Endodermal cell (in vitro differentiated cells): ENCODE measurements at regions not wholly inside any gene's neighbourhood (a gene's known extent, or its start where the extent isn't known, plus 50 kb on each side); places are given as distances from the start of the nearest gene placed in this dataset. TPM values are rescaled to one million over a fixed set of nuclear protein-coding genes. Genes with fewer than 3 reads are reported as not detected.
A peak's percentile ranks its signal among the peaks of the same experiment; 100 is the strongest.
"Not testable (repeated sequence)": the region's sequence is repeated elsewhere in the genome, so short reads cannot be mapped to it uniquely, and the experiment has no call there.

Experiments
- DNase-seq: peaks from one replicate; pipeline ENCODE4 v3.0.0-alpha.2; 2017
- H3K27ac ChIP-seq: 2 replicates; pipeline ENCODE4 v1.5.1; 2013; ENCODE audit warnings: mild to moderate bottlenecking, low read depth, low read length, moderate library complexity
- H3K27me3 ChIP-seq: 2 replicates; pipeline ENCODE4 v1.6.1; 2013; ENCODE audit warnings: mild to moderate bottlenecking, low read length, moderate library complexity; ENCODE audit not compliant: insufficient read depth, control insufficient read depth, poor library complexity, severe bottlenecking
- H3K36me3 ChIP-seq: 2 replicates; pipeline ENCODE4 v1.7.0; 2013; ENCODE audit warnings: mild to moderate bottlenecking, low read length, moderate library complexity; ENCODE audit not compliant: control insufficient read depth, insufficient read depth
- H3K4me1 ChIP-seq: one replicate; pipeline ENCODE4 v1.7.0; 2013; ENCODE audit warnings: low read length; ENCODE audit not compliant: control insufficient read depth, insufficient read depth
- H3K4me3 ChIP-seq: 2 replicates; pipeline ENCODE4 v1.5.1; 2013; ENCODE audit warnings: mild to moderate bottlenecking, low read length, moderate library complexity
- H3K9ac ChIP-seq: 2 replicates; pipeline ENCODE4 v1.6.1; 2013; ENCODE audit warnings: mild to moderate bottlenecking, low read length, moderate library complexity; ENCODE audit not compliant: poor library complexity, severe bottlenecking; ENCODE audit errors: extremely low read depth
- H3K9me3 ChIP-seq: 2 replicates; pipeline ENCODE4 v1.6.1; 2013; ENCODE audit warnings: mild to moderate bottlenecking, low read length, moderate library complexity; ENCODE audit not compliant: control insufficient read depth
- H3K27ac Mint-ChIP-seq: 2 replicates; pipeline ENCODE4 v1.8.0; 2020; ENCODE audit warnings: mixed read lengths
- H3K27me3 Mint-ChIP-seq: 2 replicates; pipeline ENCODE4 v1.8.0; 2021; ENCODE audit warnings: mild to moderate bottlenecking, mixed read lengths; ENCODE audit not compliant: insufficient read depth
- H3K36me3 Mint-ChIP-seq: 2 replicates; pipeline ENCODE4 v1.8.0; 2020; ENCODE audit warnings: low read depth, mixed read lengths
- H3K4me1 Mint-ChIP-seq: 2 replicates; pipeline ENCODE4 v1.8.0; 2020; ENCODE audit warnings: mixed read lengths
- H3K4me3 Mint-ChIP-seq: 2 replicates; pipeline ENCODE4 v1.8.0; 2020; ENCODE audit warnings: mild to moderate bottlenecking, moderate library complexity, mixed read lengths
- H3K9me3 Mint-ChIP-seq: 2 replicates; pipeline ENCODE4 v1.8.0; 2020; ENCODE audit warnings: mild to moderate bottlenecking, mixed read lengths
- whole genome bisulfite sequencing, 2 experiments: methylation state at CpG; one replicate each; pipeline versions ENCODE4 v1.1.5 to v1.1.7; 2013; ENCODE audit warnings: missing lambda C conversion rate in 2 of 2, mixed read lengths in 1 of 2; ENCODE audit not compliant: insufficient coverage in 1 of 2, insufficient read length in 1 of 2; 5-methylcytosine and 5-hydroxymethylcytosine counted together
- microRNA-seq: library from miRNA; unstranded; fragments of <30 nt; microRNA quantifications from one replicate; pipeline ENCODE4 v1.2.0, GENCODE V29; 2020; ENCODE audit warnings: borderline microRNAs expressed

DNA sequence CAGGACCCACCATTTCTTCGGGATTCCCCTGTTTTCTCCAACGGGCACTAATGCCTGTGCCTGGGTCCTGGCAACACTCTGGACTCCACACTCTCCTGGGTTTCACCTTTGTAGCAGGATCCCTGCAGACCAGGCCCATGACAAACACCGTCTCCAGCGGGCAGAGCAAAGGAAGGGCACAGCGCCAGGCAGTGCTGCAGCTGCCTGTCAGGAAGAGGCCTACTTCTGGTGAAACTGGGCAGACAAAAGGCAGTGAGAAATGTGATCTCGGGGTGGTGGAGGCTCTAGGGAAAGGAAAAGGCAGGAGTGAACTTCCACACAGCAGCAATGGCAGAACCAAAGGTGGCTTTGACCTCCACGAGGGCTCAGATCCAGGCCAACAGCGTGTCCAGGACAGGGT, 165.3 kb downstream of the OR4F15 start:
- H3K4me3 ChIP-seq, DNase-seq, H3K27ac Mint-ChIP-seq, H3K4me1 Mint-ChIP-seq, H3K27me3 ChIP-seq, H3K4me3 Mint-ChIP-seq, H3K36me3 ChIP-seq, H3K36me3 Mint-ChIP-seq, H3K4me1 ChIP-seq, H3K27ac ChIP-seq, H3K9ac ChIP-seq, H3K27me3 Mint-ChIP-seq, H3K9me3 ChIP-seq, H3K9me3 Mint-ChIP-seq: not testable (repeated sequence)
- no CpG with 5 or more reads among the region's 8 CpGs for WGBS, 2 experiments

DNA sequence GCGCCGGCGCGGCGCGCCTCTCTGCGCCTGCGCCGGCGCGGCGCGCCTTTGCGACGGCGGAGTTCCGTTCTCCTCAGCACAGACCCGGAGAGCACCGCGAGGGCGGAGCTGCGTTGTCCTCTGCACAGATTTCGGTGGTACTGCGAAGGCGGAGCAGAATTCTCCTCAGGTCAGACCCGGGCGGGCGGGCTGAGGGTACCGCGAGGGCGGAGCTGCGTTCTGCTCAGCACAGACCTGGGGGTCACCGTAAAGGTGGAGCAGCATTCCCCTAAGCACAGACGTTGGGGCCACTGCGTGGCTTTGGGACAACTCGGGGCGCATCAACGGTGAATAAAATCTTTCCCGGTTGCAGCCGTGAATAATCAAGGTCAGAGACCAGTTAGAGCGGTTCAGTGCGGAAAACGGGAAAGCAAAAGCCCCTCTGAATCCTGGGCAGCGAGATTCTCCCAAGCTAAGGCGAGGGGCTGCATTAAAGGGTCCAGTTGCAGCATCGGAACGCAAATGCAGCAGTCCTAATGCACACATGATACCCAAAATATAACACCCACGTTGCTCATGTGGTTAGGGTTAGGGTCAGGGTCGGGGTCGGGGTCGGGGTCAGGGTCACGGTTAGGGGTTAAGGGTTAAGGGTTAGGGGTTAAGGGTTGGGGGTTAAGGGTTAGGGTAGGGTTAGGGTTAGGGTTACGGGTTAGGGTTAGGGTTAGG, 168.4 kb downstream of the OR4F15 start:
- not testable (repeated sequence) for H3K9me3 ChIP-seq, H3K36me3 ChIP-seq, H3K27ac ChIP-seq, H3K36me3 Mint-ChIP-seq, H3K4me3 Mint-ChIP-seq, H3K4me1 ChIP-seq, H3K9ac ChIP-seq, H3K27me3 Mint-ChIP-seq, H3K4me3 ChIP-seq, H3K27me3 ChIP-seq, H3K4me1 Mint-ChIP-seq, H3K27ac Mint-ChIP-seq, H3K9me3 Mint-ChIP-seq
- peak; percentile 29 for DNase-seq
- 90 to 94% methylated on average over 45 to 53 of the region's 53 CpGs for WGBS, 2 experiments

Small RNA genes in the stretch of these regions (microRNA-seq; reads per million reads assigned to microRNA genes)
- gene MIR1302-10, result not detected
- not detected for gene MIR6859-3
